GM21723 (cell line): ENCODE measurements at regions not wholly inside any gene's neighbourhood (a gene's known extent, or its start where the extent isn't known, plus 50 kb on each side); places are given as distances from the start of the nearest gene placed in this dataset.

Experiments
- ATAC-seq: cut with Tn5 transposase; IDR thresholded peaks from one replicate; pipeline ENCODE4 v1.9.1; 2021; ENCODE audit warnings: mild to moderate bottlenecking, moderate library complexity; ENCODE audit not compliant: unreplicated experiment

GRCh38 chr5:110218981-110219380 is 507.5 kb downstream of the TMEM232 start:
- ATAC-seq = no peak

GRCh38 chr5:110219769-110220168 is 506.7 kb downstream of the TMEM232 start:
- ATAC-seq = no peak

- ATAC-seq = no peak
These were observed 505.4 kb downstream of the TMEM232 start for GRCh38 chr5:110221036-110221435.

- ATAC-seq = no peak
These were observed 502.4 kb downstream of the TMEM232 start for GRCh38 chr5:110224050-110224449.

GRCh38 chr5:110225949-110226348 is 500.5 kb downstream of the TMEM232 start:
- ATAC-seq = no peak

GRCh38 chr5:110239786-110240185 is 486.7 kb downstream of the TMEM232 start:
- no peak for ATAC-seq

GRCh38 chr5:110242950-110243349 is 483.5 kb downstream of the TMEM232 start:
- ATAC-seq = no peak

GRCh38 chr5:110248921-110249320 is 477.6 kb downstream of the TMEM232 start:
- ATAC-seq = no peak

GRCh38 chr5:110250355-110250754 is 476.1 kb downstream of the TMEM232 start:
- no peak for ATAC-seq

GRCh38 chr5:110250755-110251154 is 475.7 kb downstream of the TMEM232 start:
- ATAC-seq = no peak

GRCh38 chr5:110251366-110251765 is 475.1 kb downstream of the TMEM232 start:
- no peak for ATAC-seq

- no peak for ATAC-seq
These were observed 471.3 kb downstream of the TMEM232 start for GRCh38 chr5:110255194-110255593.

GRCh38 chr5:110256298-110256697 is 470.2 kb downstream of the TMEM232 start:
- ATAC-seq = no peak

- ATAC-seq = no peak
These were observed 468.5 kb downstream of the TMEM232 start for GRCh38 chr5:110257971-110258370.

GRCh38 chr5:110258460-110259216 is 467.8 kb downstream of the TMEM232 start:
- no peak for ATAC-seq

GRCh38 chr5:110262749-110263148 is 463.7 kb downstream of the TMEM232 start:
- ATAC-seq = no peak

GRCh38 chr5:110264661-110265060 is 461.8 kb downstream of the TMEM232 start:
- ATAC-seq = no peak

GRCh38 chr5:110265162-110265561 is 461.3 kb downstream of the TMEM232 start:
- ATAC-seq = no peak

- ATAC-seq = no peak
These were observed 458.8 kb downstream of the TMEM232 start for GRCh38 chr5:110267714-110268113.

- ATAC-seq = no peak
These were observed 458.2 kb downstream of the TMEM232 start for GRCh38 chr5:110268283-110268682.

GRCh38 chr5:110268985-110269384 is 457.5 kb downstream of the TMEM232 start:
- no peak for ATAC-seq

GRCh38 chr5:110269478-110270142 is 456.9 kb downstream of the TMEM232 start:
- ATAC-seq = no peak
